ENCODE measurements at regions not wholly inside any gene's neighbourhood (a gene's known extent, or its start where the extent isn't known, plus 50 kb on each side); places are given as distances from the start of the nearest gene placed in this dataset.
"Not testable (repeated sequence)": the region's sequence is repeated elsewhere in the genome, so short reads cannot be mapped to it uniquely, and the experiment has no call there.

GRCh38 chr6:63006018-63006417, 205.3 kb upstream of the FKBP1C start:
- not testable (repeated sequence) for H3K4me3 ChIP-seq, H3K27ac ChIP-seq

GRCh38 chr6:63010962-63011361, 200.3 kb upstream of the FKBP1C start:
- H3K27ac ChIP-seq, H3K4me3 ChIP-seq: not testable (repeated sequence)

- no peak overlapping the region for H3K27ac ChIP-seq
- H3K4me3 ChIP-seq: no peak overlapping the region
These were observed 197.0 kb upstream of the FKBP1C start for GRCh38 chr6:63014290-63014689.

- H3K27ac ChIP-seq: no peak overlapping the region
- no peak overlapping the region for H3K4me3 ChIP-seq
These were observed 188.6 kb upstream of the FKBP1C start for GRCh38 chr6:63022631-63023030.

GRCh38 chr6:63023726-63024125, 187.5 kb upstream of the FKBP1C start:
- H3K27ac ChIP-seq: no peak overlapping the region
- H3K4me3 ChIP-seq: no peak overlapping the region

GRCh38 chr6:63049216-63049615, 162.1 kb upstream of the FKBP1C start:
- Histone ChIP-seq H3K27ac (no peak overlapping the region), H3K4me3 (no peak overlapping the region)

- H3K27ac ChIP-seq, H3K4me3 ChIP-seq: not testable (repeated sequence)
These were observed 158.1 kb upstream of the FKBP1C start for GRCh38 chr6:63053206-63053605.

GRCh38 chr6:63058601-63059000, 152.7 kb upstream of the FKBP1C start:
- H3K27ac ChIP-seq: no peak overlapping the region
- no peak overlapping the region for H3K4me3 ChIP-seq

- no peak overlapping the region for H3K27ac ChIP-seq
- no peak overlapping the region for H3K4me3 ChIP-seq
These were observed 147.5 kb upstream of the FKBP1C start for GRCh38 chr6:63063631-63064271.

GRCh38 chr6:63066055-63066704, 145.1 kb upstream of the FKBP1C start:
- Histone ChIP-seq H3K27ac (no peak overlapping the region), H3K4me3 (no peak overlapping the region)

GRCh38 chr6:63094947-63095346, 116.3 kb upstream of the FKBP1C start:
- Histone ChIP-seq H3K4me3 (no peak overlapping the region), H3K27ac (no peak overlapping the region)

- no peak overlapping the region for H3K4me3 ChIP-seq
These were observed 114.0 kb upstream of the FKBP1C start for GRCh38 chr6:63097222-63097621.

GRCh38 chr6:63098789-63099188, 112.5 kb upstream of the FKBP1C start:
- Histone ChIP-seq H3K27ac (no peak overlapping the region), H3K4me3 (no peak overlapping the region)

More at GRCh38 chr6:63097222-63097621, 114.0 kb upstream of the FKBP1C start:
- H3K27ac ChIP-seq: no peak overlapping the region

- Histone ChIP-seq H3K27ac (no peak overlapping the region), H3K4me3 (no peak overlapping the region)
These were observed 111.4 kb upstream of the FKBP1C start for GRCh38 chr6:63099772-63100459.

GRCh38 chr6:63114610-63115211, 96.6 kb upstream of the FKBP1C start:
- Histone ChIP-seq H3K27ac (no peak overlapping the region), H3K4me3 (no peak overlapping the region)

GRCh38 chr6:63121166-63121565, 90.1 kb upstream of the FKBP1C start:
- no peak overlapping the region for H3K4me3 ChIP-seq
- no peak overlapping the region for H3K27ac ChIP-seq

- Histone ChIP-seq H3K27ac (no peak overlapping the region), H3K4me3 (no peak overlapping the region)
These were observed 71.2 kb upstream of the FKBP1C start for GRCh38 chr6:63140114-63140513.

GRCh38 chr6:63140692-63141318, 70.5 kb upstream of the FKBP1C start:
- H3K27ac ChIP-seq: no peak overlapping the region
- no peak overlapping the region for H3K4me3 ChIP-seq

- H3K27ac ChIP-seq: no peak overlapping the region
- no peak overlapping the region for H3K4me3 ChIP-seq
These were observed 61.5 kb upstream of the FKBP1C start for GRCh38 chr6:63149730-63150129.

- Histone ChIP-seq H3K4me3 (no peak overlapping the region), H3K27ac (no peak overlapping the region)
These were observed 56.7 kb upstream of the FKBP1C start for GRCh38 chr6:63154535-63154934.

Data from skin epidermis (tissue), 12 donors.